ENCODE measurements at regions not wholly inside any gene's neighbourhood (a gene's known extent, or its start where the extent isn't known, plus 50 kb on each side); places are given as distances from the start of the nearest gene placed in this dataset.
"Not testable (repeated sequence)": the region's sequence is repeated elsewhere in the genome, so short reads cannot be mapped to it uniquely, and the experiment has no call there.

GRCh38 chr17:33983824-33984574 lies 271.1 kb upstream of the CCL2 start:
- DNase-seq: no peak

GRCh38 chr17:33986088-33986487 lies 269.0 kb upstream of the CCL2 start:
- no peak for DNase-seq

GRCh38 chr17:33986566-33986965 lies 268.5 kb upstream of the CCL2 start:
- DNase-seq: no peak

- DNase-seq: no peak
Observed at GRCh38 chr17:33987162-33987561, 267.9 kb upstream of the CCL2 start.

- DNase-seq: no peak
Observed at GRCh38 chr17:33989361-33990148, 265.5 kb upstream of the CCL2 start.

- DNase-seq: peak in 1 of 2 donors; percentile 4
Observed at GRCh38 chr17:33990943-33991706, 264.0 kb upstream of the CCL2 start.

- no peak for DNase-seq
Observed at GRCh38 chr17:33992113-33992512, 263.0 kb upstream of the CCL2 start.

GRCh38 chr17:34000639-34001038 lies 254.4 kb upstream of the CCL2 start:
- no peak for DNase-seq

GRCh38 chr17:34001246-34001645 lies 253.8 kb upstream of the CCL2 start:
- no peak for DNase-seq

- DNase-seq: no peak
Observed at GRCh38 chr17:34006126-34006525, 249.0 kb upstream of the CCL2 start.

- DNase-seq: no peak
Observed at GRCh38 chr17:34008125-34008524, 247.0 kb upstream of the CCL2 start.

- DNase-seq: no peak
Observed at GRCh38 chr17:34009912-34010311, 245.2 kb upstream of the CCL2 start.

GRCh38 chr17:34010534-34010933 lies 244.6 kb upstream of the CCL2 start:
- DNase-seq: no peak

- no peak for DNase-seq
Observed at GRCh38 chr17:34011599-34011998, 243.5 kb upstream of the CCL2 start.

GRCh38 chr17:34012709-34013375 lies 242.2 kb upstream of the CCL2 start:
- DNase-seq: no peak

- no peak for DNase-seq
Observed at GRCh38 chr17:34015253-34015652, 239.8 kb upstream of the CCL2 start.

- no peak for DNase-seq
Observed at GRCh38 chr17:34024386-34024785, 230.7 kb upstream of the CCL2 start.

- DNase-seq: no peak
Observed at GRCh38 chr17:34024806-34025551, 230.1 kb upstream of the CCL2 start.

GRCh38 chr17:34030601-34031000 lies 224.5 kb upstream of the CCL2 start:
- not testable (repeated sequence) for DNase-seq

- DNase-seq: not testable (repeated sequence)
Observed at GRCh38 chr17:34032305-34032704, 222.8 kb upstream of the CCL2 start.

GRCh38 chr17:34038786-34039185 lies 216.3 kb upstream of the CCL2 start:
- DNase-seq: not testable (repeated sequence)

- DNase-seq: not testable (repeated sequence)
Observed at GRCh38 chr17:34039213-34039612, 215.9 kb upstream of the CCL2 start.
